Fibroblast of mammary gland (primary cell): ENCODE measurements at regions not wholly inside any gene's neighbourhood (a gene's known extent, or its start where the extent isn't known, plus 50 kb on each side); places are given as distances from the start of the nearest gene placed in this dataset.
"Not testable (repeated sequence)": the region's sequence is repeated elsewhere in the genome, so short reads cannot be mapped to it uniquely, and the experiment has no call there.

Experiments used
- DNase-seq: peaks from one replicate; pipeline ENCODE4 v3.0.0-alpha.2; 2010; ENCODE audit warnings: low read depth
- H3K4me3 ChIP-seq: 2 replicates; pipeline ENCODE4 v1.5.1; 2011; ENCODE audit warnings: low read depth, mild to moderate bottlenecking, low read length, moderate library complexity; ENCODE audit not compliant: control insufficient read depth
- TF ChIP-seq, protein P1 (sequence below): conservative IDR thresholded peaks from 2 replicates; pipeline ENCODE4 v1.5.1; 2011; ENCODE audit warnings: low read depth, low read length, inconsistent platforms; ENCODE audit not compliant: control insufficient read depth, insufficient read depth

GRCh38 chr2:215260097-215260677 is 51.7 kb upstream of the ATIC start:
- H3K4me3 ChIP-seq: no peak overlapping the region
- no peak for DNase-seq
- TF ChIP-seq, protein P1, sequence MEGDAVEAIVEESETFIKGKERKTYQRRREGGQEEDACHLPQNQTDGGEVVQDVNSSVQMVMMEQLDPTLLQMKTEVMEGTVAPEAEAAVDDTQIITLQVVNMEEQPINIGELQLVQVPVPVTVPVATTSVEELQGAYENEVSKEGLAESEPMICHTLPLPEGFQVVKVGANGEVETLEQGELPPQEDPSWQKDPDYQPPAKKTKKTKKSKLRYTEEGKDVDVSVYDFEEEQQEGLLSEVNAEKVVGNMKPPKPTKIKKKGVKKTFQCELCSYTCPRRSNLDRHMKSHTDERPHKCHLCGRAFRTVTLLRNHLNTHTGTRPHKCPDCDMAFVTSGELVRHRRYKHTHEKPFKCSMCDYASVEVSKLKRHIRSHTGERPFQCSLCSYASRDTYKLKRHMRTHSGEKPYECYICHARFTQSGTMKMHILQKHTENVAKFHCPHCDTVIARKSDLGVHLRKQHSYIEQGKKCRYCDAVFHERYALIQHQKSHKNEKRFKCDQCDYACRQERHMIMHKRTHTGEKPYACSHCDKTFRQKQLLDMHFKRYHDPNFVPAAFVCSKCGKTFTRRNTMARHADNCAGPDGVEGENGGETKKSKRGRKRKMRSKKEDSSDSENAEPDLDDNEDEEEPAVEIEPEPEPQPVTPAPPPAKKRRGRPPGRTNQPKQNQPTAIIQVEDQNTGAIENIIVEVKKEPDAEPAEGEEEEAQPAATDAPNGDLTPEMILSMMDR: no peak

GRCh38 chr2:215249501-215249900 is 62.4 kb upstream of the ATIC start:
- no peak for DNase-seq
- no peak overlapping the region for H3K4me3 ChIP-seq
- TF ChIP-seq, protein P1: no peak

DNA sequence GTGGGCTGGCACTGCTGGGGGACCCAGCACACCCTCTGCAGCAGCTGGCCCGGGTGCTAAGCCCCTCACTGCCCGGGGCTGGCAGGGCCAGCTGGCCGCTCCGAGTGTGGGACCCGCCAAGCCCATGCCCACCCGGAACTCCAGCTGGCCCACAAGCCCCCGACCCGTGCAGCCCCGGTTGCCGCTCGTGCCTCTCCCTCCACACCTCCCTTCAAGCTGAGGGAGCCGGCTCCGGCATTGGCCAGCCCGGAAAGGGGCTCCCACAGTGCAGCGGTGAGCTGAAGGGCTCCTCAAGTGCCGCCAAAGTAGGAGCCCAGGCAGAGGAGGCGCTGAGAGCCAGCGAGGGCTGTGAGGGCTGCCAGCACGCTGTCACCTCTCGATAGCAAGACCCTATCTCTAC is 65.9 kb upstream of the ATIC start:
- H3K4me3 ChIP-seq, DNase-seq: not testable (repeated sequence)

DNA sequence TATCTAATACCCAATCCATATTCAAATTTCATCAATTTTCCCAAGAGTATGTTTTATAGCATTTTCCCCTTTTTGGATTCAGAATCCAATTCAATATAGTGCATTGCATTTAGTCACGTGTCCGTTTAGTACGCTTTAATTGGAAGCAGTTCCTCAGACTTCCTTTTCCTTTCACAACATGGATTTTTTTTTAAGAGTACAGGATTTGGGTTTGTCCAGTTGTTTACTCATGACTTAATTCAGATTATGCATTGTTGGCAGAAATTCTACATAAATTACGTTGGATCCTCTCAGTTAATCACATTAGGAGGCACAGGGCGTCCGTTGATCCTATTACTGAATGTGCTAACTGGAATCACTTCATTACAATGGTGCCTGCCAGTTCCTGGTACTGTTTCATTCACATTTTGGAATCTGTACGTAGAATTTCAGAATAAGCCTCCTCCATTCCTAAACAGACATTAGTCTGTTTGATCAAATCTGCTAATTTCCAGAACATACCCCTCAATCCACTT is 70.0 kb upstream of the ATIC start:
- DNase-seq: no peak
- no peak overlapping the region for H3K4me3 ChIP-seq
- TF ChIP-seq, protein P1: no peak

DNA sequence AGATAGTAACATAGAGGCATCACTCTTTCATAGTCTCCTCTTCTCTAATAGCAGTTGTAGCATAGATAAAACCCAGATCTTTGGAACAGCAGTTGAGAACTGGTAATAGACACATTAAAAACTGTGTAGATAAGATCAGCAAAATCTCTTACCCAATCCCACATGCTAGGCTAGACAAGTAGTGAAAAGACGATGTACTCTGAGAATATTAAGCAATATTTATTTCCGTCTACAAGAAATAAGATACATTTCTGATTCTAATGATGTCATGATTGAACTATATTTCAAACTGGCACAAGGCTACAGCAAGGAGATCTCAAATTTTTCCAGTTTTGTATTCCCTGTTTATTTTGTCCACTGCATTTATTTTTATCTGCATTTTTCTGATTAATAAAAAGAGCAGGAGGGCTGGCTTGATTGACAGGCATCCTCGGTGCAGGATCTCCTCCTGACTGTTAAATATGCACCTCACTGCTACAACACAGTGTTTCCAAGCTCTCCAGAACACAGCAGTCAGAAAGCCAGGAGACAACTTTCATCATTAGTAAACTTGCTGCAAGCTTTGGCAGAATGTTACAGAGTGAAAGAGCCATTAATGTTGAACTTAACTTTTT is 73.3 kb upstream of the ATIC start:
- DNase-seq: peak; percentile 6
- TF ChIP-seq, protein P1: no peak
- H3K4me3 ChIP-seq: no peak overlapping the region

DNA sequence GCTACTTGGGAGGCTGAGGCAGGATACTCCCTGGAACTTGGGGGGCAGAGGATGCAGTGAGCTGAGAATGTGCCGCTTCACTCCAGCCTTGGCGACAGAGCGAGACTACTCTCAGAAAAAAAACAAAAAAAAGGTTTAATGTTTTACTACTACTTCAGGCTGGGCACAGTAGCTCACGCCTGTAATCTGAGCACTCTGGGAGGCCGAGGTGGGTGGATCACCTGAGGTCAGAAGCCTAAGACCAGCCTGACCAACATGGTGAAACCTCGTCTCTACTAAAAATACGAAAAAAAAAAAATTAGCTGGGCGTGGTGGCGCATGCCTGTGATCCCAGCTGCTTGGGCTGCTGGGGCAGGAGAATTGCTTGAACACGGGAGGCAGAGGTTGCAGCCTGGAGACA is 75.7 kb upstream of the ATIC start:
- H3K4me3 ChIP-seq: no peak overlapping the region
- DNase-seq: no peak
- TF ChIP-seq, protein P1: no peak

GRCh38 chr2:215220221-215220620 is 81.8 kb upstream of the ABCA12 start:
- DNase-seq, H3K4me3 ChIP-seq: not testable (repeated sequence)
